ENCODE measurements at regions not wholly inside any gene's neighbourhood (a gene's known extent, or its start where the extent isn't known, plus 50 kb on each side); places are given as distances from the start of the nearest gene placed in this dataset.

DNA sequence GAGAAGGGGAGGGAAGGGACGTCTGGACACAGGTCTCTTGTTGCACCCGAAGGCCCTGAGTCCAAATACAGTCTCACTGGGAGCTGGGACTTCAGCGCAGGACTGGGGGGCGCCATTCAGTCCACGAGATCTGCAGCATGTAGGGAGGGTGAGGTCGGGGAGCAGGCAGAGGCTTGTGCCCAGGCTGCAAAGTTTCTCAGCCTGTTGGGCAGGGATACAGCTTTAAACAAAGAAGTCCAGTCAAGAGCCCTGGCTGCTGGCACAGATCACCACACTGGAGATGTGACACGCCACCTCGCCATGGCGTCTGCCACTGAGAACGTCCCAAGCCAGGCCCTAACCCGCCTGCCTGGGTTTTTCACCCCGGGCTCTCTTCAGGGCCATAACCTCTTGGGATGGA, 256.6 kb downstream of the DLL1 start:
- no peak for DNase-seq (ENCODE audit: low read depth in 3 of 3)

DNA sequence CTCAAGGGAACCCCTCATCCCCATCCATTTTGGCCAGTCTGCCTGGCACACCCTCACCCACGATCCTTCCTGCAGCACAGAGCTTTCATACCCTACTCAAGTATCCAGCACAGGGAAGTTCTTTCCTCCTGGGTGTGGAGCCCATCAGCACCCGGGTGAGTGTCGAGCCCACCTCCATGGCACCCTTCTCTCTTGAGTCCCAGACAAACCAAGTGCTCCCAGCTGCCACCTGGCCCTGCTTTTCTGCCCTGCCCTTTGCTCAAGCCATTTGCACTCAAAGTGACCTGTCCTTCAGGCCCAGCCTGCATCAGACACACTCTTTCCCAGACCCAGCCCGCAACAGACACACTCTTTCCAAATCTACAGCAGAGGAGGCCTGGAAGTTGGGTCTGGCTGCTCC, 257.2 kb downstream of the DLL1 start:
- no peak for DNase-seq (ENCODE audit: low read depth in 3 of 3)

DNA sequence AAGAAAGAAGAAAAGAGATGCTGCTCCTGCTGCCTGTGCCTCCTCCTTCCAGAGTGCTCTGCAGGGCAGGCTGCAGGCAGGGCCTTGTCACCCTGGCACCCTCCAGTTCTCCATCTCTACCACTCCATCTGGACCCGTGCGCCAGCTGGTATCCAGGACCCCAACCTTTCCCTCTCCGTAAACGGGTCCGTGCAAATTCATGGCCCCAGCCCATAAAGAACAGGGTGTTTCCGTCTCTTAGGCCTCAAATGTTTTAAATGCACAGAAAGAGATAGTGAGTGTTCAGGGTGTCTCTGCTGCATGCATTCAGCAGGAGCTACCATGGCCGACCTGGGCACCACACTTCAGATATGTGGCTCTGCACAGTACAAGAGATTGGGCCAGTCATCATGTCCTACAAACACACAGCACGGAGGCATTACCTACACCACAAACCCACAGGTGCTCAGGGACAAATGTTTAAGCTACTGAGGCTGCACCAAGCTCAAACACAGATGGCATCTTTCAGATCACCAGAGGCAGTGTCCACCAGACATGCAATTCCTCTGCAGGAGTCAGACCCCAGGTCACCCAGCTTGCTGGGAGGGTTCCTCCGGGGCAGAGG, 258.1 kb downstream of the DLL1 start:
- DNase-seq (ENCODE audit: low read depth in 3 of 3) = no peak

DNA sequence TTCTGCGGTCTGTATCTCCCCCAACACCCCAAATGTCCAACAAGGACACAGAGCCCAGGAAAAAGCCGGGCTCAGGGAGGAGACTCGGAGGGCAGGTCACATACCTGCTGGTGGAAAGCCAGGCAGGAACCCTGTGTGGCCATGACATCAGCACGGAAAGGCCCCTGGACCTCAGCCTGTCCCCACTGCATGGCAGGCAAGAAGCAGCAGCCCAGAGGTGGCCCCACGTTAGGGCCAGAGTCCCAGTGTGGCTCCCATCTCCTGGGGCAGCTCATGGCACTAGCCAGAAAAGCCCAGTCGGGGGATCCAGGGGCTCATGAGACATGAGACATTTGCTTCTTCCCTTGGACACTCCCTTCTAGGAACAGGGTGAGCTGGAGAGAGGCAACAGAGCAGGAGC, 258.7 kb downstream of the DLL1 start:
- no peak for DNase-seq (ENCODE audit: low read depth in 3 of 3)

DNA sequence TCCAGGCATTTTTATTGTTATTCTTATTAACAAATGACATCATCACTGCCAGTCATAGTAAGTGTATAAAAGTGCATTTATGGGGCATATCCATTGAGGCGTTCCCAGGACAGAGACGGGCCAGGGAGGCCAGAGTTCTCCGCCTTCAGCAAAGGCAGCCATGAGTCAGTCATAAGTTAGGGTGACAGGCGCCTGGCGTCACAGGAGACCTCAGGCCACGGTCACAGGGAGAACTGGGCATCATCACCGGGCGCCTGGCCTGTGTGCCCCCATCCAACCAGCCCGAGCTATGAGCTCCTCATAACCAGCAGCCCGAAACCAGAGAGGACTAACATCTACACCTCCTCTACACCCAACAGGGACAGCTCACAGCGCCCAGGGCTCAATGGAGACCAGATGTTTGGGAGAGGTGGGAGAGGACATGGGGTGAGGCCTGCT, 259.2 kb downstream of the DLL1 start:
- DNase-seq (ENCODE audit: low read depth in 3 of 3) = no peak

DNA sequence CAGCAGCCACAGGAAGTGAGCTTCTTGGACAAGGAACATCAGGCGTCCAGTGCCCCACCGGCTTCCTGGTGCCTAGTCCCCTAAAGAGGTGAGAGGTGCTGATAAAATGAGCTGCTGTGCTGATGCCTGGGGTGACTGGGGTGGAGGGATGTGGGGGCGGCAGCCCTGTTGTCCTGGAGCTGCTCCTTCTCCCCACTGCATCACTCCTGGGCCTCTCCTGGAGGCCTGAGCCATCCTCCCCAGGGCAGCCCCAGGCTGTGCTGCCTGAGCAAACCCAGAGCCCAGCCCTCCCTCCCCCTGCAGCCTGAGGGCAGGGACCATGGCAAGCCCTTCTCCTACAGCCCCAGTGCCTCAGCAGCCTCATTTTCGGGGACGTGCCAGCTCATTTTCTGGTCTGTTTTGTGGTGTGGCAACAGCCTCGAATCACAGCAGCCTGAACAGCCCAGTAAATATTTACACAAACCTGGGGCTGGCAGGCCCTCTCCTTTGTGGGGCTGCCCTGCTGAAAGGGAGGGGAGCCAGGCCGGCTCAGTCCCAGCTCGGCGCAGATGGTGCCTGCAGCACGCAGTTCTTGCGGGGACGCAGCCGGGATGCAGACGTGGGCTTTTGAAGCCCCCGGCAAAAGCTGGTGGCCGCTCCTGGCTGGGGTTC, 259.9 kb downstream of the DLL1 start:
- DNase-seq (ENCODE audit: low read depth in 3 of 3) = no peak

DNA sequence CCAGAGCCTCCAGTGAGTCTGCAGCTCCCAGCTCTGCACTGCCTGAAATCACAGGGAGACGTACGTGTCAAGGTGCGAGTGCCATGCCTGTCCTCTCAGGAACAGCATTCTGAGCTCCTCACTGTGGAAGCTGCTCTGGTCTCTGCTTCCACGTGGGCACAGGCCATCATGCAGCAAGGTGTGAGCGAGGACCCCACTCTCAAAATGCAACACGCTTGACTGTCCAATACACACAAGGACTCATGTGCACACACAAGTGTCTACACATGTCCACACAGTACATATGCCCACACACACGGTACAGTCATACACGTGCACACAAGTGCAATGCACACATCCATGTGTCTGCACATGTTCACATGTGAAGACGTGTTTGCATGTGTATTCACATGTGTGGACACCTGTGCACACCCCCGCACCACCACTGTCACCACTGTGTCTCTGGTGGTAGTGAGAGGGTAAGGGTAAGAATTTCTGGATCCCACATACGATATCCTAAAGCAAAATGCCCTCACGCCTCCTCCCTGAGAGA, 260.5 kb downstream of the DLL1 start:
- no peak for DNase-seq (ENCODE audit: low read depth in 3 of 3)

DNA sequence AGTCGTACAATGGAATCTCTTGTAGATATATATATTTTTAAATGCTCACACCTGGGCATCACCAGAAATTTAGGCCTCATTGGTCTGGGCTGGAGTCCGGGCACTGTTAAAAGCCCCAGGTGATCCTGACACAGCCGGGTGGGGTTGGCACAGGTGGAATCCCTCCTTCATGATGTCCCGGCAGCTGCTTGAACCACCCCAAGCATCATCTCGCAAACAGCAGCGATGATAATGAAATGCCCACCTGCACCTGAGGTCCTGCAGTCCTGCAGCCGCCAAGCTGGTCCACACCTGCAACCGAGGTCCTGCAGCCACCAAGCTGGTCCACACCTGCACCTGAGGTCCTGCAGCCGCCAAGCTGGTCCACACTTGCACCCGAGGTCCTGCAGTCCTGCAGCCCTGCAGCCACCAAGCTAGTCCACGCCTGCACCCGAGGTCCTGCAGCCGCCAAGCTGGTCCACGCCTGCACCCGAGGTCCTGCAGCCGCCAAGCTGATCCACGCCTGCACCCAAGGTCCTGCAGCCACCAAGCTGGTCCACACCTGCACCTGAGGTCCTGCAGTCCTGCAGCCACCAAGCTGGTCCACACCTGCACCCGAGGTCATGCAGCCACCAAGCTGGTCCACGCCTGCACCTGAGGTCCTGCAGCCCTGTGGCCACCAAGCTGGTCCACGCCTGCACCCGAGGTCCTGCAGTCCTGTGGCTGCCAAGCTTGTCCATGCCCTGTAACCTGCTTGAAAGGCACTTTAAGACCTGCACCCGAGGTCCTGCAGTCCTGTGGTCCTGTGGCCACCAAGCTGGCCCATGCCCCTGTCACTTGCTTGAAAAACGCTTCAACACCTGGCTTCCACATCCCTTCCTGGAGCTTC, 261.2 kb downstream of the DLL1 start:
- no peak for DNase-seq (ENCODE audit: low read depth in 3 of 3)

DNA sequence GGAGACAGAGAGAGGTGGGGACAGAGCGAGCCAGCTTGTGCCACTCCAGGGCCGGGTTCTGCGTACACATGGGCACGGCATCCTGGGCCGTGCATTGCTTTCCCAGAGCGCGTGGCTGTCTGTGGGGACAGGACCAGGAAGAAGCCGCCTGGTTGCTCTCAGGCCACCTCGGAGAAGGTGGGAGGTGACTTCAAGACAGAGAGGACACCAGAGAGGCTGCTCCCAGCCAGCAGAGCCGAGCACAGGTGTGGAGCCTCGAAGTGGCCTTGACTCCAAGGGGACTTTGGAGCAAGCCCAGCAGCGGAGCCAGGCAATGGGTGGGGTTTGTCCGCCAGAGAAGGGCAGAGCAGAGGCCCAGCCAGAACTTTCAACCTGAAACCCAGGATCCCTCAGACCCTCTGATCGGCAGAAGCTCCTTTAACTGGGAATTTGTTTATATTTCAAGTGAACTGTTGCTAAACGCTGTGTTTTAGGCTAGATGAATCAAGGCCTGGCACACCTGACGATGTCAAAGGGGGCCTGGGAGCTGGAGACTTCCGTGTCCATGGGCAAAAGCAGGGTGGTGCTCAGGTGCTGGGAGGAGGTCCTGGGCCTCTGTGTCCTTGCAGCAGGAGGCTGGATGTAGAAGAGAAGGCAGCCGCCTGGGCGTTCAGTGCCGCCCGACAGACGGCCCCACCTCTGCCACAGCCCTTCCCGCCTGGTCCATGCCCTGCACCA, 262.1 kb downstream of the DLL1 start:
- no peak for DNase-seq (ENCODE audit: low read depth in 3 of 3)

DNA sequence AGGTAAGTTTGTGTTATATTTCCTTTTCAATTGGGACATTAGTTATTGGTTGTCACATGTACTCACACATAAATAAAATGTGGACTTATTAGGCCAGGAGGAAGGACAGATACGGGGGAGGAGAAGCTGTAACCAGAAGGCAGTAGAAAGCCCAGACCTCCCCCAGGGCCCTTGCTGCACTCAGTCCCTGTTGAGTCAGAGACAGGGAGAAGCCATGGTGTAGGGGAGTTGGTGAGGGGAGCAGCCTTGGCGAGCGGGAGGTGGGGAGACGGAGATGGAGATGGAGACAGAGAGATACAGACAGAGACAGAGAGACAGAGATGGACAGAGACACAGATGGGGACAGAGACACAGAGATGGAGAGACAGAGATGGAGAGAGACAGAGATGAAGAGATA, 263.2 kb downstream of the DLL1 start:
- no peak for DNase-seq (ENCODE audit: low read depth in 3 of 3)

DNA sequence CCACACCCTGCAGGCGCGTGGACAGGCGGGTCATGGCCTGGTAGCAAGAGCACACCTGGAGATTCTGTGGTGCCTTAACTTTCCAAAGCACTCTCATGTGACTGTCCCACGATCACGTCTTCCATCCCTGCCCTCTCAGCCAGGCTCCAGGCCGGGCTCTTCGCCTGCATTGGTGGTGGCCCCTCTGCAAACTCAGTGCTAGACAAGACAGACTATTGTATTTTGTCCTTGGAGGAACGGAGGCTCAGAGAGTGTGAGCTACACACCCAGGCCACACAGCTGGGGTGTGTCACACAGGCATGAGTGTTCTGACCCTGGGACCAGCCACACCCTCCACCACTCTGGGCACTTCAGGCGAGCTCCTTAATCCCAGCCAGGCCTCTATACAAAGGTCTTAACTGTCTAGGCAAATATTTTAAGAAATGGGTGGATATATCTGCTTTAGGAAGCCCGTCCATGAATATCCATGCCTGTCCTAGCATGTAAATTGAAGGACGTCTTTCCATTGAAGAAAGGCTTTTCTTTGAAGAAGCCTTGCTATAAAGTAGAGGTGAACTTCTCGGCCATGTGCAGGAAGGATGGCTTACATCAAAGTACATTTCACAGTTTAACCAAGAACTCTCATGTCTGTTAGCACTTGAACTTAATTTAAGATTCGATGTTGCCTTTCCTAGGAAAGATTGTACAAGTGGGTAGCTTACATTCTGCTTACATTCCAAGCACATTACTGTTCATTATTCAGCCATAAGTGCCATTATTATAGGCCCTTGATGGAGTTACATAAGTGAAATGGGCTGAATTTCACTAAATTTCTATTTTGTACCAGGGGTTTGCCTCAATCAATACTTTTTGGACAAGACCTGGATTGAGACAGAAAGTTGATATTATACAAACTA, 263.9 kb downstream of the DLL1 start:
- no peak for DNase-seq (ENCODE audit: low read depth in 3 of 3)

DNA sequence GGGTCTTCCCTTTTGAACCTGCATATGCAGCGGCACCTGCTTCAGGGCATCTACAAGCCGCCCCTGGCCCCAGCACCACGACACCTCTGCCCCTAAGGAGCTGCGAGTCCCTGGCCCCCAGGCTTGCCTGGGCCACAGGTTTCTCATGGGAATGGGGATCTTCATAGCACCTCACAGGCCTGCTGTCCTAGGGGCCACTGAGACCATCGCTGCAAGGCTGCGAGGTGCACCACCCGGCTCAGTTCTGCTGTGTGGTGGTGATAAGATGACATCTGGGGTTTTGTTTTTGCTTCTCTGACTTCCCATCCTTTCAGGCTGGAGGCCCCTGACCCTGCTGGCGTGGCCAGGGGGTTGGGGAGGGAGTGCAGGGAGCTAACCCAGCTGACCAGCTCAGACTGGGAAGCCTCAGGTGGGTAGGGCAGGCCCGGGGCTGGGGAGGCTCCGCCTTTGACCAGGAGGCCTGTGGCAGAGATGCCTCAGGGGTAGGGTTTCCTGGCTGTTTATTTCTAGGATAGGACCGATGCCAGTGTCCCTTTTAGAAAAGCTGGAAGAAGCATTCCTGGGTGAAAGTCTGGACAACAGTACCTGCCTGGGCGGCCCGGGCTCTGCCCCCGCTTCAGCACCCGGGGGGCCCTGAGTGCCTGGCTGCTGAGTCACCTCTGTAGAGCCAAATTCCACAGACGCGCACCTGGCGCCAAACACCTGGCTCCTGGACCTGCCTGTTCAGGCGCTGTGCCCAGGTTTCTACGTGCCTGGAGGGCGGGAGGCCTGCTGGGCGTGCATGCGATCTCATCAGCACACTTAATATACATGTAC, 264.7 kb downstream of the DLL1 start:
- DNase-seq (ENCODE audit: low read depth in 3 of 3) = no peak

DNA sequence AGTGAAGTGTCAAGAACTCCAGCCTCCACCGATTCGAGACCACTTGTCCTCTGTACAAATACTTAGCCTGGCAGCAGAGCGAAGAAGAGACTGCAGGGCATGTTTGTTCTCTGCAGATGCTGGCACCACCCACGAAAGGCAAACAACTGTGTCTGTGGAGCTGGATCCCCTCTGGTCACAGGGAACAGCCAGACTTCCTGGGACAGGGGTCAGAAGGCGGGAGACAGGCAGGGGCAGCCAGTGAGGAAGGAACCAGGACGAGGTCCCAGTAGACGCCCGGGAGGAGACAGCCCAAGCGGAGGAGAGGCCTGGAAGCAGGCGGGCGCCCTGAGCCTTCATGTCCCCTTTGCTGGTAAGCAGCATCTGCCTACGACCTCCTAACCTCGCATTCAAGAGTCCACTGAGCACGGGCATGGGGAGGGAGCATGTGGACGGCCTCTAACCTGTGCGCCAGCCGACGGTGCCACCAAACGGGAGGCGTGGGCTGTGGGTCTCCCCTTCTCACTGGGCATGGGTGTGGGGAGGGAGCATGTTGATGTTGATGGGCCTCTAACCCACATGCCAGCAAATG, 265.5 kb downstream of the DLL1 start:
- no peak for DNase-seq (ENCODE audit: low read depth in 3 of 3)

DNA sequence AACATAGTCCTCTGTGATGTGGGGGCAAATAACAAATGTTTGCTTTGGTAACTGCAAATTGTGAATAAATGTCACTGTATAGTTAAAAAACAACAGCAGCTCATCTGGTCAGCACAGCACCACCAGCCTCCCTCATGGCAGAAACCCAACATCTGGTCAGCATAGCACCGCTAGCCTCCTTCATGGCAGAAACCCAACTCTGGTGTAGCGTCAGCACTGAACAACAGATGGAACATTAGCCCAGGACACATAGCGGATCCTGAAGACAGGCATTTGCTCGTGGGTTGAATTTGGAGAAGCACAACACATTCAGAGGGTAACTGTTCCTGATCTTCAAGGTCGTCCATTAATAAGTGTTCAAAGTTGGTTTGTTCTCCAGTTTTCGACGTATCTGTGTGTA, 265.9 kb downstream of the DLL1 start:
- DNase-seq (ENCODE audit: low read depth in 3 of 3) = no peak

DNA sequence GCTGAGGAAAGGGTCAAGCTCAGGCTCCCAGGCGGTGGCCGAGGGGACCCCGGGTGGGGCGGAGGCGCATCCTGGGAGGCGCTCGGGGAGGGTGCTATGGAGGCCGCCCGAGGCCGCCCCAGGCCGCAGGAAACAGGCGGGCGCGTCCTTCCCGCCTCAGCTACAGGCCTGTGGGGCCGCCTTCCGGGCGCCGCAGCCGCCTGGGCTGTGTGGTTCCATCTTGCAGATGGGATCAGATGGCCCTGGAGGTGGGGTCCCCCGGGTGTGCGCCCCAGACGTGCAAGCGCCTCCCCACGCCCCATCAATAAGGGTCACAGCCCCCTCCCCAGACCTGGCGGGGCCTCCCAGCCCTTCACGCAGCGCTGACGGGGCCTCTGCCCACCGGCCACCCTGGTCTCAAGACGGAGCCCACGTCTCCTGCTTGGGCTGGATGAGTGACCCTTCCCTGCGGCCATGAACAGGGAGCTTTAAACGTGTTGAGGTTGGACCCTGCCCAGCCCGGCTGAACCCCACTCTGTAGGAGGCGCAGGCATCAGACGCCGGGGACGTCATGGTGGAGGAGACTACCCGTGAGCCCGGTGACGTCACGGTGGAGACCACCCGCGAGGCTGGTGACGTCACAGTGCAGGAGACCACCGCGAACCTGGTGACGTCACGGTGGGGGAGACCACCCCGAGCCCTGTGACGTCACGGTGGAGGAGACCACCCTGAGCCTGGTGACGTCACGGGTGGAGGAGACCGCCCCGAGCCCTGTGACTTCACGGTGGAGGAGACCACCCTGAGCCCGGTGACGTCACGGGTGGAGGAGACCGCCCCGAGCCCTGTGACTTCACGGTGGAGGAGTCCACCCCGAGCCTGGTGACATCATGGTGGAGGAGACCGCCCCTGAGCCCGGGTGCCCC, 267.0 kb downstream of the DLL1 start:
- DNase-seq (ENCODE audit: low read depth in 3 of 3) = no peak

DNA sequence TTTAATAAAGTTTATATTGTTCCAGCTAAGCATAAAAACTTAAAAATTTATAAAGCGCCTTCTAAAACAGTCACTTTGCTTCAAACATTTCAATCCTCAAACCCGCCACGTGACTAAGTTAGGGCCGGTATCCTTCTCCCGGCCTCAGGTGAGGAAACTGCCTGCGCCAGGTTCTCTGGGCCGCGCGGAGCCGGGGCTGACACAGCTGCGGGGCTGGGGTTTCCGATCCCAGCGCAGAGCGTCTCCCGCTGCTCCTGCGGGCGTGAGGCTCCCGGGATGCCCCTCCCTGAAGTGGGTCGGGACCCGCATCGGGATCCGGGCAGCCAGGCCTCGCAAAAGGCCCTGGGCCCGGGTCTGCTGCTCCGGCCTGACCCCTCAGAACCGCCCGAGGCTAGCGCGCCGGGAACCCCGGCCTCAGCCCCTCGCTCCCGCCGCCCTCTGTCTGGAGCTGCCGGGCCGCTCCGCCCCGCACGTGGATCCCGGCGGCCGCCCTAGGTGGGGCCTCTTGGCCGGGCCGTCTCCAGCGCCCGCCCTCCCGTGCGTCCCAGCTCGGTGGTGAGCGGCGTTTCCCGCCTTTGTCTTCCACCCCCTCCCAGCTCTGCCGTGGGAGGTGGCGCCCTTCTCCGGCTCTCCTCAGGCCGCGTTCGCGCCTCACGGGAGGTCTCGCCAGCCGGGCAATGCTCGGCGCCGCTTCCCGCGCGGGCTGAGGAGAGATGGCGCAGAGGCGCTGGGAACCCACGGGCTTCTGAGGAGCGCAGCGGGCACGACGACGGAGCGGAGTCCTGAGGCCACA, 267.9 kb downstream of the DLL1 start:
- DNase-seq (ENCODE audit: low read depth in 3 of 3) = no peak

DNA sequence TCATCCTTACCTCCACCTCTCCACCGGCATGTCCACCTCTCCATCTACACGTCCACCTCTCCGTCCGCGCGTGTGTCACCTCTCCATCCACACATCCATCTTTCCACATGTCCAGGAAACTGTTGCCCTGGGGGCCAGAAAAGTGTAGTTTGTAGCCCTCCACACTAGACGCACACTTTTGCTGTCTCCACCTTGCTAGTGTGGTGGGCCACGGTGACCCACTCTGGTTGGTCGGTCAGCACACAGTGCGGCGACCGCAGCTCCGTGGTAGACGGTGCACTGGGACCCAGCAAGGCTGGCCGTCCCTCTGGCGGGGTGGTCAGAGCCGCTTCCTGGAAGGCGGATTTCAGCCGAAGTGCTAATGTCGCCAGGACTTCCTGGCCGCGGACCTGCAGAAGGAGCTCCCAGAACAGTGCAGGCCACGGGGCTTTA, 268.6 kb downstream of the DLL1 start:
- no peak for DNase-seq (ENCODE audit: low read depth in 3 of 3)

DNA sequence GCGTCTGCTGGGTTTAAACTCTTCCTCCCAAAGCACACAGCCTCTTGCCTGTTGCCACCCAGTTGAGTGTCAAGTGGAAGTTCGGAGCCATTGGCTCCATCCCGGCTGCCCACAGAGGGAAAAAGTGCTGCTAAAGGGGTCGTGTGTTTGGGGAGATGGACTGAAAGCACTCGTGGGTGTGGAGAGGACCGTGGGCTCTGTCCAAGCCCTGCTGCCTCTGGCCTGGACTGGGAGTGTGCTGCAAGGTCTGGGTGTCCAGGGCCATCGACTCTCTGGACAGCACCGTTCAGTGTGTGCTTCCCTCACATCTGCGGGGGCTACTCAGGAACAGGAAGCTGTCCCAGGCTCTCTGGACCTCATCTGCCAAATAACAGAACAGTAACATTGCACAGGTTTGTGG, 269.3 kb downstream of the DLL1 start:
- DNase-seq (ENCODE audit: low read depth in 3 of 3) = no peak

Data from stimulated activated CD4-positive, alpha-beta T cell treated with anti-CD3 and anti-CD28 coated beads, TNF-alpha, amount 100 ng/mL, for 4 hours (primary cell).